NT2/D1 (cell line): ENCODE measurements at regions not wholly inside any gene's neighbourhood (a gene's known extent, or its start where the extent isn't known, plus 50 kb on each side); places are given as distances from the start of the nearest gene placed in this dataset.
"Not testable (repeated sequence)": the region's sequence is repeated elsewhere in the genome, so short reads cannot be mapped to it uniquely, and the experiment has no call there.

ENCODE experiments used
- DNase-seq: peaks from one replicate; pipeline ENCODE4 v3.0.0-alpha.2; 2011; ENCODE audit warnings: low read depth, low spot score
- H3K27me3 ChIP-seq: 2 replicates; pipeline ENCODE4 v1.6.0; 2011; ENCODE audit warnings: mild to moderate bottlenecking; ENCODE audit not compliant: insufficient read length, insufficient read depth
- H3K36me3 ChIP-seq: 2 replicates; pipeline ENCODE4 v1.6.1; 2011; ENCODE audit warnings: mild to moderate bottlenecking, low read length, mixed read lengths; ENCODE audit not compliant: insufficient read depth, insufficient read length
- H3K4me1 ChIP-seq: 2 replicates; pipeline ENCODE4 v1.5.1; 2011; ENCODE audit not compliant: insufficient read depth, insufficient read length
- H3K4me3 ChIP-seq: 2 replicates; pipeline ENCODE4 v1.5.1; 2011; ENCODE audit warnings: low read depth; ENCODE audit not compliant: insufficient read length
- H3K9ac ChIP-seq: 2 replicates; pipeline ENCODE4 v1.6.0; 2011; ENCODE audit warnings: low read depth; ENCODE audit not compliant: insufficient read length
- H3K9me3 ChIP-seq: 2 replicates; pipeline ENCODE4 v1.5.1; 2011; ENCODE audit warnings: mild to moderate bottlenecking, low read length; ENCODE audit not compliant: insufficient read depth
- SUZ12 ChIP-seq: IDR thresholded peaks from 2 replicates; pipeline ENCODE4 v1.6.1; 2011; ENCODE audit not compliant: insufficient read length, insufficient read depth; ENCODE audit errors: extremely low read depth
- YY1 ChIP-seq: IDR thresholded peaks from 2 replicates; pipeline ENCODE4 v1.6.1; 2011; ENCODE audit not compliant: insufficient read length, insufficient read depth
- ZNF274 ChIP-seq: IDR thresholded peaks from 2 replicates; pipeline ENCODE4 v1.6.1; 2011; ENCODE audit warnings: mild to moderate bottlenecking, low read depth, low read length

- H3K9me3 ChIP-seq: no peaks in the 10 kb centered on the region
- no peaks in the 10 kb centered on the region for H3K27me3 ChIP-seq
- no peaks in the 10 kb centered on the region for H3K36me3 ChIP-seq
- no peak overlapping the region for H3K4me3 ChIP-seq
- no peaks in the 10 kb centered on the region for H3K4me1 ChIP-seq
- TF ChIP-seq SUZ12: no peak
- TF ChIP-seq YY1: no peak
- TF ChIP-seq ZNF274: no peak
- H3K9ac ChIP-seq: no peak overlapping the region
- no peak for DNase-seq
Observed at GRCh38 chr2:113334147-113334546, 55.4 kb upstream of the PAX8 start.

GRCh38 chr2:113333735-113334134, 55.0 kb upstream of the PAX8 start:
- not testable (repeated sequence) for DNase-seq, H3K4me3 ChIP-seq, H3K36me3 ChIP-seq, H3K27me3 ChIP-seq, H3K9ac ChIP-seq, H3K4me1 ChIP-seq, H3K9me3 ChIP-seq

GRCh38 chr2:113330060-113330767, 51.5 kb upstream of the PAX8 start:
- H3K27me3 ChIP-seq, H3K9ac ChIP-seq, H3K4me3 ChIP-seq, DNase-seq, H3K36me3 ChIP-seq, H3K4me1 ChIP-seq, H3K9me3 ChIP-seq: not testable (repeated sequence)

GRCh38 chr2:113328973-113329372, 50.3 kb upstream of the PAX8 start:
- H3K4me3 ChIP-seq, H3K27me3 ChIP-seq, DNase-seq, H3K36me3 ChIP-seq, H3K9ac ChIP-seq, H3K9me3 ChIP-seq, H3K4me1 ChIP-seq: not testable (repeated sequence)

- H3K9ac ChIP-seq, H3K27me3 ChIP-seq, H3K4me3 ChIP-seq, H3K36me3 ChIP-seq, DNase-seq, H3K4me1 ChIP-seq, H3K9me3 ChIP-seq: not testable (repeated sequence)
Observed at GRCh38 chr2:113328572-113328971, 49.9 kb upstream of the PAX8 start.
